BJ (cell line): ENCODE measurements at regions not wholly inside any gene's neighbourhood (a gene's known extent, or its start where the extent isn't known, plus 50 kb on each side); places are given as distances from the start of the nearest gene placed in this dataset.

Source experiments
- CTCF ChIA-PET: fragments of 350-600 bp; formaldehyde crosslinking; extraction: SDS; loops from one replicate; lab custom pipeline; 2021; ENCODE audit warnings: antibody characterized with exemption, inconsistent platforms; lab: Yijun Ruan, JAX
- POLR2A ChIA-PET: fragments of 300-600 bp; sonication (Branson Sonifier 250); formaldehyde crosslinking; extraction: SDS; loops from one replicate; lab custom pipeline; 2021; ENCODE audit warnings: antibody characterized with exemption; lab: Charles Lee
- DNase-seq: peaks from one replicate; pipeline ENCODE4 v3.0.0-alpha.2; 2011; ENCODE audit warnings: low read depth
- H3K27me3 ChIP-seq: 2 replicates; pipeline ENCODE4 v1.6.0; 2011; ENCODE audit warnings: low read length; ENCODE audit not compliant: control insufficient read depth, insufficient read depth
- H3K36me3 ChIP-seq: 2 replicates; pipeline ENCODE4 v1.5.1; 2011; ENCODE audit warnings: low read length; ENCODE audit not compliant: control insufficient read depth, insufficient read depth
- H3K4me3 ChIP-seq: 2 replicates; pipeline ENCODE4 v1.5.1; 2011; ENCODE audit warnings: low read depth, mild to moderate bottlenecking, control low read depth, low read length
- CTCF ChIP-seq: IDR thresholded peaks from 2 replicates; pipeline ENCODE4 v1.5.1; 2011; ENCODE audit warnings: low read depth, mild to moderate bottlenecking, control low read depth, inconsistent platforms, low read length, moderate library complexity; ENCODE audit not compliant: insufficient read depth

- ChIA-PET POLR2A (no interaction called here), CTCF (no interaction called here)
- H3K27me3 ChIP-seq: no peaks in the 10 kb centered on the region
- no peak for DNase-seq
- no peak overlapping the region for H3K4me3 ChIP-seq
- no peaks in the 10 kb centered on the region for H3K36me3 ChIP-seq
- TF ChIP-seq CTCF: no peak
Measured at GRCh38 chr10:117725993-117726392, 183.4 kb downstream of the EMX2 start.

GRCh38 chr10:117726596-117727295, 184.2 kb downstream of the EMX2 start:
- POLR2A ChIA-PET: no interaction called here
- Histone ChIP-seq H3K36me3 (no peaks in the 10 kb centered on the region), H3K27me3 (no peaks in the 10 kb centered on the region), H3K4me3 (no peak overlapping the region)
- no peak for DNase-seq
- CTCF ChIA-PET: no interaction called here
- TF ChIP-seq CTCF: no peak

GRCh38 chr10:117727421-117727820, 184.9 kb downstream of the EMX2 start:
- no peaks in the 10 kb centered on the region for H3K36me3 ChIP-seq
- TF ChIP-seq CTCF: no peak
- DNase-seq: no peak
- ChIA-PET CTCF (no interaction called here), POLR2A (no interaction called here)
- no peak overlapping the region for H3K4me3 ChIP-seq
- H3K27me3 ChIP-seq: no peaks in the 10 kb centered on the region

GRCh38 chr10:117728087-117728486, 185.5 kb downstream of the EMX2 start:
- DNase-seq: no peak

GRCh38 chr10:117729156-117729555, 186.6 kb downstream of the EMX2 start:
- ChIA-PET CTCF (no interaction called here), POLR2A (no interaction called here)
- DNase-seq: no peak
- Histone ChIP-seq H3K36me3 (no peaks in the 10 kb centered on the region), H3K27me3 (no peaks in the 10 kb centered on the region), H3K4me3 (no peak overlapping the region)
- no peak for TF ChIP-seq CTCF

More at GRCh38 chr10:117728087-117728486, 185.5 kb downstream of the EMX2 start:
- no peak overlapping the region for H3K4me3 ChIP-seq
- ChIA-PET POLR2A (no interaction called here), CTCF (no interaction called here)
- TF ChIP-seq CTCF: no peak
- no peaks in the 10 kb centered on the region for H3K27me3 ChIP-seq
- H3K36me3 ChIP-seq: no peaks in the 10 kb centered on the region
